Smooth muscle cell (in vitro differentiated cells): ENCODE measurements at regions not wholly inside any gene's neighbourhood (a gene's known extent, or its start where the extent isn't known, plus 50 kb on each side); places are given as distances from the start of the nearest gene placed in this dataset.

Experiments used
- DNase-seq: peaks from one replicate; lab custom pipeline; 2025; ENCODE audit not compliant: unreplicated experiment; lab: John Stamatoyannopoulos, UW
- H2AFZ ChIP-seq: fragments of 200-600 bp; sonication (generic); 2 replicates; pipeline ENCODE4 v1.6.0; 2016; ENCODE audit warnings: antibody characterized with exemption, low read depth, mild to moderate bottlenecking
- H3F3A ChIP-seq: fragments of 200-600 bp; sonication (generic); 2 replicates; pipeline ENCODE4 v1.6.0; 2017; ENCODE audit warnings: antibody characterized with exemption, low read depth
- H3K27ac ChIP-seq: fragments of 200-600 bp; sonication (generic); 2 replicates; pipeline ENCODE4 v1.5.1; 2016; ENCODE audit warnings: low read depth, mild to moderate bottlenecking
- H3K27me3 ChIP-seq: fragments of 200-600 bp; sonication (generic); 2 replicates; pipeline ENCODE4 v1.6.1; 2016; ENCODE audit warnings: low read depth, mild to moderate bottlenecking
- H3K36me3 ChIP-seq: fragments of 200-600 bp; sonication (generic); 2 replicates; pipeline ENCODE4 v1.5.1; 2016; ENCODE audit warnings: low read depth
- H3K4me1 ChIP-seq: fragments of 200-600 bp; sonication (generic); 2 replicates; pipeline ENCODE4 v1.5.1; 2016; ENCODE audit warnings: low read depth
- H3K4me2 ChIP-seq: fragments of 200-600 bp; sonication (generic); 2 replicates; pipeline ENCODE4 v1.6.0; 2016; ENCODE audit warnings: mild to moderate bottlenecking
- H3K4me3 ChIP-seq: fragments of 200-600 bp; sonication (generic); 2 replicates; pipeline ENCODE4 v1.5.1; 2016; ENCODE audit warnings: mild to moderate bottlenecking
- H3K79me2 ChIP-seq: fragments of 200-600 bp; sonication (generic); 2 replicates; pipeline ENCODE4 v1.6.0; 2016; ENCODE audit warnings: low read depth, mild to moderate bottlenecking
- H3K9ac ChIP-seq: fragments of 200-600 bp; sonication (generic); 2 replicates; pipeline ENCODE4 v1.6.0; 2016; ENCODE audit warnings: low read depth
- H3K9me3 ChIP-seq: fragments of 200-600 bp; sonication (generic); replicated peaks from 2 replicates; pipeline ENCODE4 v1.5.1; 2016; ENCODE audit warnings: low read depth
- H4K20me1 ChIP-seq: fragments of 200-600 bp; sonication (generic); 2 replicates; pipeline ENCODE4 v1.6.0; 2016; ENCODE audit warnings: low read depth
- WGBS: methylation state at CpG from one replicate; pipeline ENCODE4 v1.1.7; 2016; ENCODE audit warnings: low lambda C conversion rate; 5-methylcytosine and 5-hydroxymethylcytosine counted together
- TF ChIP-seq, protein P1 (sequence below): fragments of 200-600 bp; sonication (generic); IDR thresholded peaks from 2 replicates; pipeline ENCODE4 v1.5.1; 2017; ENCODE audit warnings: borderline replicate concordance, mild to moderate bottlenecking, antibody characterized with exemption; ENCODE audit not compliant: insufficient read depth, poor library complexity, severe bottlenecking

DNA sequence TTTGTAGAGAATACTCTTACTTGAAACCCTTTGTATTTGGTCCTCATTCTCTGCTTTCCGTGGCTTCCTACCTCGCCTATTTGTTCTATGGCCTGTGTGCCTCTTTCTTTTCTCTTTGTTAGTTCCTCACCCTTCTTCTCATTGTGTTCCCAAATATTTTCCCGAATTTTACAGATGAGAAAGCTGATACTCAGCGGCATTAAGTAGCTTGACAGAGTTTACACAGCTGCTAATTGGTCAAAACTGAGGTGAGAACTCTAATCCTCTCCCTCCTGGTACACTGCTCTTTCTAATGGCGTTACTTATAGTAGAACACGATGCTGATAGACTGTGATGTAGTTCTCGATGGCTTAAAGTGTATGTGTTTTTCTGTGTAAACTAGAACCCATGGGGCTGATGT is 80.7 kb upstream of the HDAC9 start:
- Histone ChIP-seq H3K4me1 (peaks cover 13% of the 10 kb centered on the region), H3F3A (no peaks in the 10 kb centered on the region), H3K4me2 (no peak overlapping the region), H4K20me1 (no peaks in the 10 kb centered on the region), H3K4me3 (no peak overlapping the region), H3K27me3 (no peaks in the 10 kb centered on the region), H3K9ac (no peak overlapping the region), H3K27ac (no peak overlapping the region), H3K9me3 (no peaks in the 10 kb centered on the region), H3K79me2 (no peaks in the 10 kb centered on the region), H3K36me3 (no peaks in the 10 kb centered on the region), H2AFZ (no peak overlapping the region)
- DNase-seq: no peak
- 88% methylated on average over 7 of the region's 7 CpGs for WGBS
- TF ChIP-seq, protein P1, sequence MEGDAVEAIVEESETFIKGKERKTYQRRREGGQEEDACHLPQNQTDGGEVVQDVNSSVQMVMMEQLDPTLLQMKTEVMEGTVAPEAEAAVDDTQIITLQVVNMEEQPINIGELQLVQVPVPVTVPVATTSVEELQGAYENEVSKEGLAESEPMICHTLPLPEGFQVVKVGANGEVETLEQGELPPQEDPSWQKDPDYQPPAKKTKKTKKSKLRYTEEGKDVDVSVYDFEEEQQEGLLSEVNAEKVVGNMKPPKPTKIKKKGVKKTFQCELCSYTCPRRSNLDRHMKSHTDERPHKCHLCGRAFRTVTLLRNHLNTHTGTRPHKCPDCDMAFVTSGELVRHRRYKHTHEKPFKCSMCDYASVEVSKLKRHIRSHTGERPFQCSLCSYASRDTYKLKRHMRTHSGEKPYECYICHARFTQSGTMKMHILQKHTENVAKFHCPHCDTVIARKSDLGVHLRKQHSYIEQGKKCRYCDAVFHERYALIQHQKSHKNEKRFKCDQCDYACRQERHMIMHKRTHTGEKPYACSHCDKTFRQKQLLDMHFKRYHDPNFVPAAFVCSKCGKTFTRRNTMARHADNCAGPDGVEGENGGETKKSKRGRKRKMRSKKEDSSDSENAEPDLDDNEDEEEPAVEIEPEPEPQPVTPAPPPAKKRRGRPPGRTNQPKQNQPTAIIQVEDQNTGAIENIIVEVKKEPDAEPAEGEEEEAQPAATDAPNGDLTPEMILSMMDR: no peak

DNA sequence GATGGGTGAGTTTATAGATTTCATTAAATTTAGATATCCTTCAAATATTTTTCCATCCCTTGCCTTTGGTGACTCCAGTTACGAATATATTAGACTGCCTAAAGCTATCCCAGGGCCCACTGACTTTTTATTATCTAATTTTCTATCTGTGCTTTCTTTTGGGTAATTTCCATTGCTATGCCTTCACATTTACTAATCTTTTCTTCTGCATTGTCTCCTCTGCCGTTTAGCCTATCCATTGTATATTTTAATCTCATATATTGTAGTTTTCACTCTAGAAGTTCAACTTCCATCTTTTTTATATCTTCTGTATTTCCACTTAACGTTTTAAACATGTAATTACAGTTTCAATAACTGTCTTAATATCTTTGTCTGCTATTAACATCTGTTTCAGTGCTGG is 78.6 kb upstream of the HDAC9 start:
- no peak overlapping the region for H2AFZ ChIP-seq
- DNase-seq: no peak
- no peak overlapping the region for H3K4me3 ChIP-seq
- H3K9ac ChIP-seq: no peak overlapping the region
- no peaks in the 10 kb centered on the region for H3K27me3 ChIP-seq
- H4K20me1 ChIP-seq: no peaks in the 10 kb centered on the region
- no peaks in the 10 kb centered on the region for H3F3A ChIP-seq
- H3K4me2 ChIP-seq: no peak overlapping the region
- WGBS: 97% methylated on average over 3 of the region's 3 CpGs
- H3K27ac ChIP-seq: no peak overlapping the region
- no peaks in the 10 kb centered on the region for H3K36me3 ChIP-seq
- TF ChIP-seq, protein P1: no peak
- H3K9me3 ChIP-seq: no peaks in the 10 kb centered on the region
- peaks cover 34% of the 10 kb centered on the region for H3K4me1 ChIP-seq
- H3K79me2 ChIP-seq: no peaks in the 10 kb centered on the region

DNA sequence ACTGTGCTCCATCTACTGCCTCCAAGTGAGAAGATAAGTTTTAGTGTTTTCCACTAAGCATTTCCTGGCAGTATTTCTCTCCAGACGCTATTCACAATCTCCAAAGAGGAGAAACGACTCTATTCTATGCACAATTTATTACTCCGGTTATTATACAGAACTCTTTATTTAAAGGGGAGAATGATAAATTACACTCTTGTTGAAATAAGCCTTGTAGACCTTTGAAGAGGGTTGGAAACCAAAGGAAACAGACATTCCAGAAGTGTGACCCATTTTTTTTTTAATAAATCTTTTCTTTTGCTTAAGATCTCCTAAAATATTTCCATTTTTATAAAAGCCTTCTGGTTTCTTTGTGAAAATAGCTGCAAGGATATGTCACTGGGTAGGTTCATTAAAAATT is 76.1 kb upstream of the HDAC9 start:
- Histone ChIP-seq H3K27me3 (no peaks in the 10 kb centered on the region), H3K4me1 (peaks cover 38% of the 10 kb centered on the region), H4K20me1 (no peaks in the 10 kb centered on the region), H3K79me2 (no peaks in the 10 kb centered on the region), H3K36me3 (no peaks in the 10 kb centered on the region), H3K27ac (peak overlapping the region; percentile 84), H3F3A (no peaks in the 10 kb centered on the region), H3K4me3 (no peak overlapping the region), H3K9me3 (no peaks in the 10 kb centered on the region), H3K4me2 (no peak overlapping the region), H3K9ac (no peak overlapping the region), H2AFZ (no peak overlapping the region)
- TF ChIP-seq, protein P1: no peak
- WGBS: 34% methylated on average over 3 of the region's 3 CpGs
- no peak for DNase-seq

GRCh38 chr7:18420108-18420507 is 75.4 kb upstream of the HDAC9 start:
- Histone ChIP-seq H3K27me3 (no peaks in the 10 kb centered on the region), H3K4me3 (no peak overlapping the region), H2AFZ (no peak overlapping the region), H3K79me2 (no peaks in the 10 kb centered on the region), H3K9me3 (no peaks in the 10 kb centered on the region), H3K27ac (peak overlapping the region; percentile 84), H3K9ac (no peak overlapping the region), H3F3A (no peaks in the 10 kb centered on the region), H3K4me1 (peaks cover 35% of the 10 kb centered on the region), H3K4me2 (no peak overlapping the region), H3K36me3 (no peaks in the 10 kb centered on the region), H4K20me1 (no peaks in the 10 kb centered on the region)
- 65% methylated on average over 2 of the region's 2 CpGs for WGBS
- TF ChIP-seq, protein P1: no peak
- no peak for DNase-seq
